Fibroblast of lung (primary cell): ENCODE measurements at regions not wholly inside any gene's neighbourhood (a gene's known extent, or its start where the extent isn't known, plus 50 kb on each side); places are given as distances from the start of the nearest gene placed in this dataset.

Experiments used
- DNase-seq, 2 donors: peaks; one replicate each; pipeline versions ENCODE4 v3.0.0 to v3.0.0-alpha.2; 2010; ENCODE audit warnings: low read depth in 2 of 2
- H2AFZ ChIP-seq: 2 replicates; pipeline ENCODE4 v1.5.1; 2012; ENCODE audit warnings: low read length, control low read depth, inconsistent platforms
- H3K27ac ChIP-seq: 2 replicates; pipeline ENCODE4 v1.5.1; 2011; ENCODE audit warnings: low read length, control low read depth; ENCODE audit not compliant: insufficient read depth
- H3K27me3 ChIP-seq: 2 replicates; pipeline ENCODE4 v1.5.1; 2011; ENCODE audit warnings: mild to moderate bottlenecking, low read length; ENCODE audit not compliant: control insufficient read depth, insufficient read depth
- H3K36me3 ChIP-seq: 2 replicates; pipeline ENCODE4 v1.5.1; 2011; ENCODE audit warnings: low read length; ENCODE audit not compliant: control insufficient read depth, insufficient read depth
- H3K4me1 ChIP-seq: 2 replicates; pipeline ENCODE4 v1.5.1; 2011; ENCODE audit warnings: low read length; ENCODE audit not compliant: control insufficient read depth, insufficient read depth; ENCODE audit errors: extremely low read depth
- H3K4me2 ChIP-seq: 2 replicates; pipeline ENCODE4 v1.5.1; 2011; ENCODE audit warnings: low read length, control low read depth; ENCODE audit not compliant: insufficient read depth; ENCODE audit errors: extremely low read depth
- H3K4me3 ChIP-seq, 4 experiments: fragments of 200-600 bp in 1 of 4; sonication (generic) in 1 of 4; replicated peaks in 1 of 4; 2 replicates each; pipeline ENCODE4 v1.5.1; 2011 to 2016; ENCODE audit warnings: low read length in 4 of 4, low read depth in 3 of 4, mild to moderate bottlenecking in 3 of 4, control low read depth in 2 of 4, inconsistent platforms in 1 of 4, mixed read lengths in 1 of 4; ENCODE audit not compliant: insufficient read depth in 1 of 4; ENCODE audit errors: control extremely low read depth in 1 of 4
- H3K79me2 ChIP-seq: 2 replicates; pipeline ENCODE4 v1.5.1; 2012; ENCODE audit warnings: mild to moderate bottlenecking, low read length, inconsistent platforms; ENCODE audit not compliant: control insufficient read depth, insufficient read depth
- H3K9ac ChIP-seq: 2 replicates; pipeline ENCODE4 v1.5.1; 2011; ENCODE audit warnings: mild to moderate bottlenecking, low read length, control low read depth; ENCODE audit not compliant: insufficient read depth
- H3K9me3 ChIP-seq: 2 replicates; pipeline ENCODE4 v1.5.1; 2012; ENCODE audit warnings: low read depth, low read length; ENCODE audit not compliant: control insufficient read depth, insufficient read depth
- H4K20me1 ChIP-seq: 2 replicates; pipeline ENCODE4 v1.5.1; 2011; ENCODE audit warnings: low read length; ENCODE audit not compliant: control insufficient read depth, insufficient read depth; ENCODE audit errors: extremely low read depth
- EZH2 ChIP-seq: IDR thresholded peaks from 2 replicates; pipeline ENCODE4 v1.5.1; 2012; ENCODE audit warnings: low read length, control low read depth, mild to moderate bottlenecking; ENCODE audit errors: missing control alignments
- TF ChIP-seq, protein P1 (sequence below), 2 donors: IDR thresholded peaks in 1 of 2; conservative IDR thresholded peaks in 1 of 2; 1 replicate in 1 of 2; 2 replicates in 1 of 2; pipeline ENCODE4 v1.5.1; 2011 to 2012; ENCODE audit warnings: low read length in 2 of 2, control low read depth in 1 of 2, inconsistent platforms in 1 of 2, low read depth in 1 of 2, mild to moderate bottlenecking in 1 of 2

DNA sequence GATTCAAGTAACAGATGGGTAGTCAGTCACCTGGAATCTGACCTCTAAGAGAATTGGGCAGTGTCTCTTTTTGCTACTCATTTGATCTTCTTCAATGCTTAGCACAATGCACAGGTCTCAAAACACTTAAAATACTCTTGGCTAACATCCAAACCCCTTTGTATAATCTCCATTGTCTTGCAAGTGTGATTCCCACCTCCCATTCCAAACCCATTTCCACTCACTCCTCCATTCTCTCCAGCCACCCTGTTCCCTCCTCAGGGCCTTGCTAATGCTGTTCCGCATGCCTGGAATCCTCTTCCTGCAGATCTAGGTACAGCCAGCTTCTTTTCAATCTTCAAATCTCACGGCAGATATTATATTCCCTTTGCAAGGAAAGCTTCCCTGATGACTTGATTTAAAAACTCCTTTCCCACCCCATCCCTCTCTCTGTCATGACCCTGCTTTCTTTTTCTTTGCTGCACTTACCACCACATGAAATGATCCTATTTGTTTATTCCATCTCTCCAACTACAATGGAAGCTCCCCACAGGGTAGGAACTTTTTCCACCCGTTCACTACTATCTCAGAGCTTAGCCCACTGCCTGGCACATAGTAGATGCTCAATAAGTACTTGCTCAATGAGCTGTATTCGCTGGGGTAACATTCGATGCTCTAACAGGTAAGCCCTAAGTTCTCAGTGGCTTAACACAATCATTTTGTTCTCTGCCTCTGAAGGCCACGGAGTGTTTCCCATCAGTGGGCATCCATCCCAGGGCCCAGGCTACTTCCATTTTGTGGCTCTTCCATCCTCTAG lies 121.7 kb downstream of the MN1 start:
- H3K9ac ChIP-seq = no peak overlapping the region
- H3K27ac ChIP-seq = no peak overlapping the region
- TF ChIP-seq, protein P1, sequence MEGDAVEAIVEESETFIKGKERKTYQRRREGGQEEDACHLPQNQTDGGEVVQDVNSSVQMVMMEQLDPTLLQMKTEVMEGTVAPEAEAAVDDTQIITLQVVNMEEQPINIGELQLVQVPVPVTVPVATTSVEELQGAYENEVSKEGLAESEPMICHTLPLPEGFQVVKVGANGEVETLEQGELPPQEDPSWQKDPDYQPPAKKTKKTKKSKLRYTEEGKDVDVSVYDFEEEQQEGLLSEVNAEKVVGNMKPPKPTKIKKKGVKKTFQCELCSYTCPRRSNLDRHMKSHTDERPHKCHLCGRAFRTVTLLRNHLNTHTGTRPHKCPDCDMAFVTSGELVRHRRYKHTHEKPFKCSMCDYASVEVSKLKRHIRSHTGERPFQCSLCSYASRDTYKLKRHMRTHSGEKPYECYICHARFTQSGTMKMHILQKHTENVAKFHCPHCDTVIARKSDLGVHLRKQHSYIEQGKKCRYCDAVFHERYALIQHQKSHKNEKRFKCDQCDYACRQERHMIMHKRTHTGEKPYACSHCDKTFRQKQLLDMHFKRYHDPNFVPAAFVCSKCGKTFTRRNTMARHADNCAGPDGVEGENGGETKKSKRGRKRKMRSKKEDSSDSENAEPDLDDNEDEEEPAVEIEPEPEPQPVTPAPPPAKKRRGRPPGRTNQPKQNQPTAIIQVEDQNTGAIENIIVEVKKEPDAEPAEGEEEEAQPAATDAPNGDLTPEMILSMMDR (conservative IDR thresholded peaks at IDR 0.05 in 1 of 2, IDR thresholded peaks at IDR 0.05 in 1 of 2; ENCODE audit: low read depth in 1 of 2, low read length in 2 of 2) = no peak
- TF ChIP-seq EZH2 = no peak
- H3K4me1 ChIP-seq = no peaks in the 10 kb centered on the region
- no peaks in the 10 kb centered on the region for H3K9me3 ChIP-seq
- H4K20me1 ChIP-seq = no peaks in the 10 kb centered on the region
- DNase-seq = no peak
- no peak overlapping the region for H2AFZ ChIP-seq
- H3K27me3 ChIP-seq = peaks cover 14% of the 10 kb centered on the region
- no peak overlapping the region for H3K4me3 ChIP-seq
- H3K4me2 ChIP-seq = no peak overlapping the region
- H3K79me2 ChIP-seq = no peaks in the 10 kb centered on the region
- no peaks in the 10 kb centered on the region for H3K36me3 ChIP-seq

DNA sequence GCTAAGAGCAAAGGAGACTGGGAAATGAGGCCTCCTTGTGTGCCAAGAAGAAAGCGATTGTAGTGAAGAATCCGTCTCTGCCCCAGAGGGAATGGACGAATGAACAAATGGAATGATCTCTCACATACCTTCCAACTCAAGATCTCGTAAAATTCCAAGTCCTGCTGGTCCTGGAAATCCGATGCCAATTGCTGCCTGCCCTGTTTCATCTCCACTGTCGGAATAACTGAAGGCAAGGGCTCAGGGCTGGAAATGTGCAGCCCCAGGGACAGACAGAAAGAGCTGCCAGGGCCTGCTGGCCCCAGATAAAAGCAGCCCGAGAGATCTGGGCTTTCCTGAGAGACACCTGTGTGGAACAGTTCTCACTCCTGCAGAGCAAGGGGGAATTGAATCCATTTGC lies 120.9 kb downstream of the MN1 start:
- TF ChIP-seq EZH2 = no peak
- TF ChIP-seq, protein P1 (conservative IDR thresholded peaks at IDR 0.05 in 1 of 2, IDR thresholded peaks at IDR 0.05 in 1 of 2; ENCODE audit: low read depth in 1 of 2, low read length in 2 of 2) = no peak
- peaks cover 12% of the 10 kb centered on the region for H3K27me3 ChIP-seq
- no peaks in the 10 kb centered on the region for H3K79me2 ChIP-seq
- no peaks in the 10 kb centered on the region for H3K9me3 ChIP-seq
- no peaks in the 10 kb centered on the region for H4K20me1 ChIP-seq
- no peak for DNase-seq
- no peak overlapping the region for H3K9ac ChIP-seq
- H3K4me1 ChIP-seq = no peaks in the 10 kb centered on the region
- H2AFZ ChIP-seq = no peak overlapping the region
- H3K36me3 ChIP-seq = no peaks in the 10 kb centered on the region
- H3K4me3 ChIP-seq = no peak overlapping the region
- H3K27ac ChIP-seq = no peak overlapping the region
- no peak overlapping the region for H3K4me2 ChIP-seq

DNA sequence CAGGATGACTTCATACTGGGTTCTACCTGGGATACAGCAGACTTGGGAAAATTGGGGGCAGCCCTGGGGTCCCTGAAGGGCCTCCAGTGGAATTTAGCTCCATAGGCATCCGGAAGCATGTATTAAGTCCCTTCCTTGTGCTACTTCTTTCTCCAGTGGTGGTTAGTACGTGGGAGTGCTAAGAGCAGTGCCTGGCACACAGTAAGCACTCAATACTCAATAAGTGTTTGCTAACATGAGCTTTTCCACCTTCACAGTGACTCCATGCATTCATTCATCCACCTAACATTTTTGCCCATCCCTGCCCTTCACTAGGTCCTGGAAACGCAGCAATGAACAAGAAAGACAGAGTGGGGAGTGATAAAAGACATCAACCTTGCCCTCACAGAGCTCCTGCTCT lies 120.5 kb downstream of the MN1 start:
- Histone ChIP-seq H2AFZ (no peak overlapping the region), H3K4me2 (no peak overlapping the region), H3K27ac (no peak overlapping the region), H3K9me3 (no peaks in the 10 kb centered on the region), H3K4me1 (no peaks in the 10 kb centered on the region), H3K79me2 (no peaks in the 10 kb centered on the region), H4K20me1 (no peaks in the 10 kb centered on the region), H3K4me3 (no peak overlapping the region), H3K27me3 (peaks cover 10% of the 10 kb centered on the region), H3K36me3 (no peaks in the 10 kb centered on the region), H3K9ac (no peak overlapping the region)
- no peak for DNase-seq
- TF ChIP-seq EZH2 = no peak
- TF ChIP-seq, protein P1 (conservative IDR thresholded peaks at IDR 0.05 in 1 of 2, IDR thresholded peaks at IDR 0.05 in 1 of 2; ENCODE audit: low read depth in 1 of 2, low read length in 2 of 2) = no peak
